HG02981 (cell line): ENCODE measurements at regions not wholly inside any gene's neighbourhood (a gene's known extent, or its start where the extent isn't known, plus 50 kb on each side); places are given as distances from the start of the nearest gene placed in this dataset.
"Not testable (repeated sequence)": the region's sequence is repeated elsewhere in the genome, so short reads cannot be mapped to it uniquely, and the experiment has no call there.

Experiments used
- ATAC-seq: cut with Tn5 transposase; IDR thresholded peaks from one replicate; pipeline ENCODE4 v1.9.1; 2021; ENCODE audit warnings: mild to moderate bottlenecking, moderate library complexity; ENCODE audit not compliant: unreplicated experiment

- no peak for ATAC-seq
Observed at GRCh38 chr7:46606761-46607160, 685.7 kb upstream of the IGFBP3 start.

- ATAC-seq, result no peak
Observed at GRCh38 chr7:46604241-46604661, 683.2 kb upstream of the IGFBP3 start.

- no peak for ATAC-seq
Observed at GRCh38 chr7:46603780-46604179, 682.7 kb upstream of the IGFBP3 start.

- ATAC-seq, result no peak
Observed at GRCh38 chr7:46603296-46603752, 682.3 kb upstream of the IGFBP3 start.

GRCh38 chr7:46600340-46600739 is 679.3 kb upstream of the IGFBP3 start:
- no peak for ATAC-seq

- not testable (repeated sequence) for ATAC-seq
Observed at GRCh38 chr7:46594831-46595230, 673.8 kb upstream of the IGFBP3 start.

- ATAC-seq, result not testable (repeated sequence)
Observed at GRCh38 chr7:46590918-46591905, 670.1 kb upstream of the IGFBP3 start.

GRCh38 chr7:46589286-46589685 is 668.2 kb upstream of the IGFBP3 start:
- ATAC-seq, result no peak

- no peak for ATAC-seq
Observed at GRCh38 chr7:46586406-46586805, 665.3 kb upstream of the IGFBP3 start.

GRCh38 chr7:46583656-46584055 is 662.6 kb upstream of the IGFBP3 start:
- no peak for ATAC-seq

GRCh38 chr7:46581268-46581667 is 660.2 kb upstream of the IGFBP3 start:
- no peak for ATAC-seq

- no peak for ATAC-seq
Observed at GRCh38 chr7:46580766-46581165, 659.7 kb upstream of the IGFBP3 start.

- ATAC-seq, result no peak
Observed at GRCh38 chr7:46577394-46577793, 656.3 kb upstream of the IGFBP3 start.

GRCh38 chr7:46576950-46577349 is 655.9 kb upstream of the IGFBP3 start:
- ATAC-seq, result no peak

- ATAC-seq, result no peak
Observed at GRCh38 chr7:46572691-46573090, 651.6 kb upstream of the IGFBP3 start.

GRCh38 chr7:46571996-46572395 is 650.9 kb upstream of the IGFBP3 start:
- no peak for ATAC-seq

- no peak for ATAC-seq
Observed at GRCh38 chr7:46569133-46569465, 648.0 kb upstream of the IGFBP3 start.

GRCh38 chr7:46568420-46569132 is 647.5 kb upstream of the IGFBP3 start:
- ATAC-seq, result no peak

GRCh38 chr7:46567858-46568257 is 646.8 kb upstream of the IGFBP3 start:
- ATAC-seq, result no peak

GRCh38 chr7:46566097-46566774 is 645.2 kb upstream of the IGFBP3 start:
- no peak for ATAC-seq
